ENCODE measurements at regions not wholly inside any gene's neighbourhood (a gene's known extent, or its start where the extent isn't known, plus 50 kb on each side); places are given as distances from the start of the nearest gene placed in this dataset.

- TF ChIP-seq ZNF274 (IDR thresholded peaks at IDR 0.05; ENCODE audit: low read depth, low read length) (no peak), YY1 (IDR thresholded peaks at IDR 0.05; ENCODE audit: insufficient read depth, insufficient read length) (no peak), SUZ12 (IDR thresholded peaks at IDR 0.05; ENCODE audit: extremely low read depth, insufficient read depth, insufficient read length) (no peak)
Observed at GRCh38 chr7:12803542-12803941, 116.1 kb downstream of the ARL4A start.
